ENCODE measurements at regions not wholly inside any gene's neighbourhood (a gene's known extent, or its start where the extent isn't known, plus 50 kb on each side); places are given as distances from the start of the nearest gene placed in this dataset.

DNA sequence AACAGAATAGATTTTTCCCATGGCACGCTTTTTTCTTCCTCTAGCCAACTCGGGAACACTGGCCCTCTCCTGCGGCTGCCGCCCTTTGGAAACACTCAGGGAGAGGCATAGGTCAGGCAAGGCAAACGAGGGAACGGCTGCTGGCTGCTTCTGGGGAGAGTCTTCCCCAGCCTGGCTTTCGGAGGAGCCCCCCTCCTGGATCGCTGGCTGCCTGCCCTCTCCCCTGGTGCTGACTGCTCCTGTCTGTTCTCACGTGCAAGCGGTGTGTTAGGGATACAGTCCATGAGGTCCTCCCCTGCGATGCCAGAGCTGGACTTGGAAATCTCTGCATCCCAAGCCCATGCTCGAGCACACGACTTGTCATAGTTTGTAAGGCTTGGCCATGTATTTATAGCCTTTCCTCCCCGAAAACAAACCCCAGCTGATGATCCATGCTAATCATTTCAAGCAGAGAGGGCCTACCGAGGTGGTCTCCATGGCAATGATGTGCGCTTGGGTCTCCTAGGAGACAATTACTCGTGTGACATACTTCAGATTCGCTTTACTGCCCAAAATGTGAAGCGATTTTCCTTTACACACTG, 315.6 kb upstream of the ATP10A start:
- DNase-seq, result no peak

DNA sequence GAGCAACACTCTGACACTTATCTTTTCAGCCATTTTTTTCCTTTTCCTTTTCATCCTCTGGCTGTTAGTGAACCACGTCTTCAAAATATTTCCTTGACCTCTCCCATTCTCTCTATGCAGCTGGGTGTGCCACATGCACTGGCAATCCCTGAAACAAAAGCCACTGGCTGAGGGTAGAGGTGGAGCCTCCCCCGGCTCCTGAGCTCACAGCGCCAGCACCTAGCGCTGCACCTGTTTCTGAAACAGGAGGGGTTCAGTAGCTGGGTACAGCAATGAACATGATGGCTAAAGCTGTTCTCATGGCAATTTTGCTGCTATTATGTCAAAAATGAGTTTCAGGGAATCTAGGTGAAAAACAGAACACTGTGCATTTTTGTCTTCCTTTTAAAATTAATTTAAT, 314.7 kb upstream of the ATP10A start:
- DNase-seq, result no peak

DNA sequence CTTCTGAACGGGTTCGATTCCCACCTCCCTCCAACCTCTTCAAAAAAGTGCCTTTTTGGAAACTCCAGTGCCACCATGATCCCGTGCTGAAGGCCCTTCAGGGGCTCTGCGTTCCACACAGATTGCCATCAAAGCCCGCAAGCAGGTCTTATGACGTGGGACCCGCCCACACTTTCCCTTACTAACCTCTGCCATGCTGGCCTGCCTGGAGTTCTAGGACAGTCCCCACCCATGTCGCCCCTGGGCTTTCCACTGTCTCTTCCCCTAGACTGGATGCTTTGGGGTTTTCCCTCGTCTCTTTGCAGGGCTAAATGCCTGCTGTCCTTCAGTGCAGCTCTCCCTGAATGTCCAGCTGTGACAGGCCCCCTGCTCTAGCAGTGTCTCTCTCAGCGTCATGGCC, 313.7 kb upstream of the ATP10A start:
- no peak for DNase-seq

DNA sequence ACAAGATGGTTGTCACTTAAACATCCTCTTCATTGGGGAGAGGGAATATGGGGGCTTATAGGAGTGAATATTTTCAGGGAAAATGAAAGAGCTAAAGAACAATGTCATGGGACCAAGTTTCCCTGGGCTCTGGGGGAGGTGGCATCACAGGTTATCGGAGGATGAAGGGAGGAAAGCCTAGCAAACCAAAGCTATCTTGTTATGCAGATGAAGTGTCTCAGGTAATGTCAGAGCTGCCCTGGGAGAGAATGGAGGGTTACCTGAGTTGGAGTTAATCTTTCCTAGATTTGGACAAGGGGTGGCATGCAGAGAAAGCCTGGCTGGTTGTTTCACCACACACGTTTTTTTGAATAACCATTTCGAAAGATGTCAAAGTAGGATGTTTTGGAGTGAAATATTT, 308.1 kb upstream of the ATP10A start:
- DNase-seq, result no peak

DNA sequence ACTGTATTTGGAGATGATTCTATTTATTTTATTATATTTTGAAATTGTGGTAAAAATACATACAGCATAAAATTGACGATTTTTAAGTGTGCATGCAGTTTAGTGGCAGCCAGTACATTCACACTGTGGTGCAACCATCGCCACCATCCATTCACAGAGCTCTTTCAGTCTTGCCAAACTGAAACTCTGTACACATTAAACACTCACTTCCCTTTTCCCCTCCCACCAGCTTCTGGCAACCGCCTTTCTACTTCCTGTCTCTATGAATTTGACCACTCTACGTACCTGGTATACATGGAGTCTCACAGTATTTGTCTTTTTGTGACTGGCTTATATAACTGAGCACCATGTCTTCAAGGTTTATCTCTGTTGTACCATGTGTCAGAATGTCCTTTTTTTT, 303.3 kb upstream of the ATP10A start:
- no peak for DNase-seq

DNA sequence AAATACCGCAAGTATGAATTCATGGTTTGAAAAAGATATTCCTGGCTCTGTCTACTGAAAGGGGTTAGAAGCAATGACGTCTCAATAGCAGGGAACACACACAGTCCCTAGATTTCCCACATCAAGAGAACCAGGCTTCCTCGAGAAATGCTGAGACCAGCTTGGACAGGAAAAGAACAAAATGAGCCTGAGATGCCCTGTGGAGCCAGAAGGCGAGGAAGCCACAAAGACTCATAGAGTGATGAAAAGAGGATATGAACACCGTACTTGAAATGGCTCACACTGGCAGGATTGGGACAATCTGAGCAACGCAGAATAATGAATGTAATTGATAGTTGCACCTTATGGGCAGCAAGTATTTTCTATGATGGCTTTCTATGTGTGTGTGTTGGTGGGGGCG, 302.4 kb upstream of the ATP10A start:
- DNase-seq, result no peak

DNA sequence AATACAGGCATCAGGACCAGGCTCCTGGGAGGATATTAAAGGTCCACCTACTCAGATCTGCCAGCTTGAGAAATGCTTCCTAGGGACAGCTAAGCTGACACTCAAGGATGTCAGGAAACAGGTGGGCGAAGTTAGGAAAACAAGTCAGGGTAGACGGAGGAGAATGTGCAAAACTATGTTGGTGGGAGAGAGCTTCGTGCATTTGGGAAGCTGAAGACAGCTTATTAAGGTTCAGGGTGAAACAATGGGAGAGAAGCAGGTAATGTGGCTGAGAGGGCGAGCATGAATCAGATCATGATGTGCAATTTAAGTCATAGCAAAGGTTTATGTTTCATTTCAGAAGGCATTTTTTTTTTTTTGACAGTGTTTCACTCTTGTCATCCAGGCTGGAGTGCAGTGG, 297.2 kb upstream of the ATP10A start:
- no peak for DNase-seq

DNA sequence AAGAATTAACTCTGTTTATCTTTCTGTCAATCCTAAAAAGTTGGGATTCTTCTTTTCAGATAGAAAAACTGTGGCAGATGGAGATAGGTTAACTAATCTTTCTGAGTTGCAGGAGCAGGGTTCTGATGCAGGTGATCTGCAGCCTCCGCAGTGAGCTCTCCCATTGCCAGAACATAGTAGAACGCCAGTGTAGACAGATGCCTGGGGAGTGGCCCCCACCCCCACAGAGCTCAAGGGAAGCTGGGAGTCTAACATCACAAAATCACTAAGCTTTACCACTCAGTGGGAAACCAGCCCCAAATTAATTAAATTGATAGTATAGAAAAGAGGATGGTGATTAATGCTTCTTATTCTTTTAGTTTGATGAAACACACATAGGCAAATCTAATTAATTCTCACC, 295.0 kb upstream of the ATP10A start:
- no peak for DNase-seq

DNA sequence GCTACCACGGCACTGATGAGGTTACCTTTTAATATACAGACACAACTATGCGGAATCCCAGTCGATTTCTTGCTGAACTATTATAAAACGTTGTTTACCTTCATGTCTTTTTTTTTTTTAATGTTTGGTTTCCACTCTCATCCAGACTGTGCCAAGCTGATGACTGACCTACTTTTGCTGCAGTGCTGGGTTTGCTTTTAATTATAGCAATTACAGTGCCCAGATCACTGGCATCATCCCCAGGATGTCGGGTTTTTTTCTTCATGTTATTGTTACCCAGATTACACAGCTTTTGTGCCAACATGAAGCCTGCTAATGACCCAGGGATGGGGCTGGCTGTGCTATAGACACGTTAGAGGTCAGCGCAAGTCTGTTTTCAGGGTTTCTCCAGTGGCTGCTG, 294.0 kb upstream of the ATP10A start:
- DNase-seq, result no peak

DNA sequence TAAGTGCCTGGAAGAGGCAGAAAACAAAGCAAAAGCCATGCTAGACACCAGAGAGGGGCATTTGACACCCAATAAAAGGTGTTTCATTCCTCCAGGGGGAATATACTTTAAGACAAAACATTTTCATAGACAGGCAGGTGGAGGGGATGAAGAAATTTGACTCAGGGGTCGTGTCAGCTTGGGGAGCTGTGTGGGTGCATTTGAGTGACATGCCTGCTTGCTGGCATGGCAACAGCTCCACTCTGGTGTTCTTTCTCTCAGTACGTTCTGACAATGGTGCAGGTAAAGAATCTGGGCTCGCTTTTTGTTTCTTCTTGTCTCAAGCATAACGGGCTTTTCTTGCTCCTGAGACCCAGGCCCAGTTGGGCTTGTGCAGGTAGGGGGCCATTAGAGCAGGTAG, 292.9 kb upstream of the ATP10A start:
- DNase-seq, result no peak

DNA sequence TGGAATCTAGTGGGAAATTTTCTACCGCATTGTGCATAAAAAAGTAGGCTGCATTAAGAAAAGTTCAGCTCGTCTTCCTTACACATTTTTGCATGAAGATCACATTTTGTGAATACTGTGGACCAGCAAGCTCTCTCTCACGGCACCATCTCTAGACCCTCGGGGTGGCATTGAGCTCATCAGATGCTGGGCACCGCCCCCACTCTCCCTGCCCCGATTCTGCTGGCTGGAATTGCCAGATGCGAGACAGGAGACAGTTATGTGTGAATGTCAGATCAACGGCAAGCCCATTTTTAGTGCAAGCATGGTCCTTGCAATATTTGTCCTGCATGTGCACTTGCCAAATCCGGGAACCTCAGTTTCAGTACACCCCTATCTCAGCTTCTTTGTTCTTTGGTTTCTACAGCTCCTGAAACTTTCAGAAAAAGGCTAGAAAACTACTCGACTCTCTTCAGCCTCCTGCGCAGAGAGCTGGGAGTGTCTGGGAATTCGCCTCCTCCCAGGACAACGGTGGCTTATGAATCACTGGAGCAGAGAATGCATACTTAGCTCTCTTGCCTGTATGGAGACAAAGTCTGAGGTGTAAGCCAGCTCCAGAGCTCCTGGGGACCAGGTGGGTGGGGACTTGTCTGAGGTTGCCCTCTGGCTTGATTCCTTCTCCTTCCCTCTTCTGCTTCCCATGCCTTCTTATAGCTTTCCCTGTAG, 285.2 kb upstream of the ATP10A start:
- DNase-seq, result no peak

DNA sequence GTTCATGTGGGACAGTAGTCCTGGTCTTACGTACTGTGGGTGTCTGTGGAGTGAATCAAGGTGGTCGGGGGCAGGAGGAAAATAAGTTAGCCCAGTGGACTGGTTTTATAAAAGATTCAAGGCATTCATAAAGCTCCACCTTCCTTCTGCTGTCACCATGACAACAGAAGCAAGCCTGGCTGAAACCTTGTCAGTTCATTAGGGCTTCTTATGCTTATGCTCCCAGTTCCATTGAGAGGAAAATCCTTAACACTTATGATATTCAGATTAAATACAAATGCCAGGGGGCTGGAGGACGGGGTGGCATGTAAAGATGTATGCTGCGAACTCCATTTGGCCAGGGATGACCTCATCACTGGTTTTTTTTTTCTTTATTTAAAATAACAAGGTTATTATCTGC, 283.1 kb upstream of the ATP10A start:
- DNase-seq, result no peak

DNA sequence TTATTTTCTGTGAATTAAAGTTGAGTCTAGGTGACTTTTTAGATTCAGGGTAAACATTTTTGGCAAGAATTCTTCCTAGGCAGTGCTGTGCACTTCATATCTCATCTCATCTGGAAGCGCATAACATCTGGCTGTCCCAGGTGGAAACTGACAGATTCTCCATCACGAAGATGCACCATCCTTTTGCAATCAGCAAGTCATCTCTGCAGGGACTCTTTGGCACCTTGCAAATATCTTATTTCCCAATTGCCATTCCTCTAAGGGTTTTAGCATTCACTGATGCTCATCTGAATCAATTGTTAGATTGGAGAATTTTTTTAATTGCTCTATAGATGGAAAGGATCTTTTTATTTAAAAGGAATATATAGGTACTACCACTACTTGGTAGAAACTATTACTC, 282.7 kb upstream of the ATP10A start:
- no peak for DNase-seq

DNA sequence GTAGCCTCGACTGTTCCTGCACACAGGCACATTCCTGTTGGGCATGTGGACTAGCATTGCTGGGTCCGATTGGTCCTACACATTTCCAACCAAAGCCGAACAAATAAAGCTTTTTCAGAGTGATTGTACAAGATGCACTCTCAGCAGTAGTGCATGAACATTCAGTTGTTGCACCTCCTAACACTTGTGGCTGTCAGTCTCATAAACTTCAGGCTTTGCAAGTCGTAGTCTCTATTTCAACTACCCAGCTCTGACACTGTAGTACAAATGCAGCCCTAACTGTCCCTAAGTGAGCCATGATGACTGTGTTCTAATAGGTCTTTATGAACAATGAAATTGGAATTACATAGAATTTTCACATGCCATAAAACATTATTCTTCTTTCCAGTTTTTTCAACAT, 281.7 kb upstream of the ATP10A start:
- DNase-seq, result no peak

DNA sequence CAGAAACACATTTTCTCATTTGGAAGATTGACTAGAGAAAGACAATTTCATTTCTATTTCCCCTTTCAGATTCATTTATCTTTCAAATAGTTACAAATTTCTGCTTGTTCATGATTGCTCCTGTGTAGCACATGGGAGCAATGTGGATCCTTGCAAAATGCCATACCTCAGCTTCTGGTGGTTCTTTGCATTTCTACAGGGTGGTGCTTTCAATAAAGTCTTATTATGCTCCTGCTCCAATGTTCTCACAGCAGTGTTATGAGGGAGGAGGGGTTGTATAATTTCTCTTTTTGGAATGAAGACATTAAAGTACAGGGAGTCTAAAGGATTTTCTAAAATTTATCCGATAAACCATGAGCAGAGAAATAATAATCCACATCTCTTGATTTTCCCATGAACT, 280.1 kb upstream of the ATP10A start:
- no peak for DNase-seq

DNA sequence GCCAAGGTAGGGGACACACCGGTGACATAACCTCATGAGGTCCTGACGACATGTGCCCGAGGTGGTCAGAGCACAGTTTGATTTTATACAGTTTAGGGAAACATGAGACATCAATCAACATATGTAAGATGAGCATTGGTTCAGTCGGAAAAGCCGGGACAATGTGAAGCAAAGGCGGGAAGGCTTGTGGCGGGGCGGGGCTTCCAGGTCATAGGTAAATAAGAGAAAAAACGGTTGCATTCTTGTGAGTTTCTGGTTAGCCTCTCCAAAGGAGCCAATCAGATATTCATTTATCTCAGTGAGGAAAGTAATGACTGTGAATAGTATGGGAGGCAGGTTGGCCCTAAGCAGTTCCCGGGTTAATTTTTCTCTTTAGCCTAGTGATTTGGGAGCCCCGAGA, 271.7 kb upstream of the ATP10A start:
- DNase-seq, result no peak

DNA sequence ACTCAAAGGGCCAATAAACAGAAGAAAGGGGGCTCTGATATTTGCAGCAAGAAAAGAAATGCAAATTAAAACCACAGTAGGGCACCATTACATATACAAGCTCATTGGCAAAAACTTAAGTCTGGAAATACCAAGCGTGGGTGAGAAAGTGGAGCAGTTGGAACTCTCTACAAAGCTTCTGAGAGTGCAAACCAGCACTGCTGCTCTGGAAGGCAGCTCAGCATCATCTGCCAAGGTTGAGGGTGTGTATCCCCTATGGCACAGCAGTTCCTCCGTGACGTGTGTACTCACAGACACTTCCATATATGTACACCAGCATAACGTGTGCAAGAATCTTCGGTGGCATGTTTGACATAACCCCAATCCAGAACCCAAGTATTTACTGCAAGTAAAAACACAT, 271.0 kb upstream of the ATP10A start:
- DNase-seq, result no peak

DNA sequence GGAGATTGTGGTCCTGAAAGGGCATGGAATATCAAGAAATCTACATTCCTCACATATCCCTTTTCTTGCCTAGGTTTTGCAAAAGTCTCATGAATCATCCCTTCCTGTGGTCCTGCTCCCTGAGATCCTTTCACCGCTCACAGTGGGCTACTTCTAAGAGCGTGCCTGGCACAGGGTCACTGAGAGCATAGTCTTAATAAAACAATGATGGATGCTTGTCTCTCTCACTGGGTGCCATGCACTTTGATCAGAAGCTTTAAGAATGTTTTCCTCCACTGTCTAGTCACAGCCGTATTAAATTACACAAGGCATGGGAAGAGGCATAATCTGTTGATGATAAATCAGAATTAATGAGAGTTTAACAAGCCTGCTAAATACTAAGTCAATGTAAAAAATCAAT, 269.7 kb upstream of the ATP10A start:
- DNase-seq, result no peak

DNA sequence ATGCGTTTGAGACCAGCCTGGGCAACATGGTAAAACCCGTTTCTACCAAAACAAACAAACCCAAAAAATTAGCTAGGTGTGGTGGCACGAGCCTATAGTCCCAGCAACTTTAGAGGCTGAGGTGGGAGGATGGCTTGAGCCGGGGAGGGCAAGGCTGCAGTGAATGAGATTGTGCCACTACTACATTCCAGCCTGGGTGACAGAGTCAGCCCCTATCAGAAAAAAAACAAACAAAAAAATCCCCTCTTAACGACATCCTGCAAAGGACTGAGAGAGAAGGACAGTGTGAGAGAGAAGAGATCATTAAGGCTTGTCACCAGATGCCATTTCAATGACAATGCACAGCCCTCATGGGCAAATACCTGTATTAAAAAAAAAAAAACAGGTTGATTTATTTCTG, 266.7 kb upstream of the ATP10A start:
- DNase-seq, result no peak

DNA sequence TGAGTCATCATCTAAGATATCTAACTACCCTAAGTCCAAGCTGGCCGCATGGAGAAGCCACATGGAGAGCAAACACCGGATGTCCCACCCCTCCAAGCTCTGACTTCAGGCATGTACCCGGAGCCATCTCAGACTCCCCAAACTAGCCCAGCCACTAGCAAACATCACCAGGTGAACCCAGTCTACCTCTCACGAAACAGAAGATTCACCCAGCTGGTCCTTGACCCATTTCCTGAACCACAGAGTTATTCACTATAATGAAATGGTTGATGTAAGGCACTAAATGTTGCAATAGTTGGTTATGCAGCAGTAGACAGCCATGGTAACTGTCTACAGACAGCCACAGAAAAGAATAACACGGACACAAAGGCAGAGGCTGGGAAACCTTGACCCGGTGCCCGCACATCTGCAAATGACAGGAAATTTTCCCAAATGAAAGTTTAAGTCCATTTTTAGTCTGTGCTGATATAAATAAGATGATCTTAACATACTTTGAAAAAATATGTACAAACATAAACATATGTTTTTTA, 265.5 kb upstream of the ATP10A start:
- DNase-seq, result no peak

DNA sequence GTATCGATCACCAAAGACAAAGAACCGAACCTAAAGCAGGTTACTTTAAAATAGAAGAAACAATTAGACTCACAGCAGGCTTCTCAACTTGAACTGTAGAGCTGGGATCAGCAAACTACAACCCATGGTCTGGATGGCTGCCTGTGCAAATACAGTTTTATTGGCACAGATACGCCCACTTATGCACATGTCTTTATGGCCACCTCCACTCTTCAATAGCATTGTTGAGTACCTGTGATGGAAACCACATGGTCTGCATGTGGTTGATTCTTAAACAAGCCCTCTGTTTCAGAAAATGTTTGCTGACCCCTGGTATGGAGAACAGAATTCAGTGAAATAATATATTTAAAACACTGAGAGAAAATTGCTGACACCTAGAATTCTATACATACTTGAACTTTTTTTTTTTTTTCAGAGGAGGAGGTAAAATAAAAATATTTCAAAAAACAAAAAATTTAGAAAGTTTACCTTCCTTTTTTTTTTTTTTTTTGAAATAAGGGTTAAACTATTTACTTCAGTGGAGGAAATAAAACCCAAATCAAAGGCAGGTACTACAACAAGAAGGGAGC, 263.8 kb upstream of the ATP10A start:
- DNase-seq, result no peak

DNA sequence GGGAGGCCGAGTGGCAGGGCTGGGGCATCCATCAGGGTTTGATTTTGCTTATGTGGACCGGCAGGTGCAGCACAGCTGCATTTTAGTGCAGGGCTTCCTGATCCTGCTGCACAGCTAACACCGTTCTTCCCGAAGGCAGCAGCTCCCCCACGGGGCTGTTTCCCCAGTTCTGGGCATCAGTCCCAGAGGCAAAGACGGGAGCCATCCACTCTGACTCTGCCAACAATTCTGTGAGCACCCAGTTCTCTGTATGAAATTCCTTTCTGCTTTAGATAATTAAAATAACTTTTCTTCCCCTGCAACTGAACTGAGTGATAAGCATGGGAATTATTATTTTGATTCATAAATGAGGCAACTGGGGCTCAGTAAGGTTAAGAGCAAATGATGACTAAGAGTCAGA, 262.9 kb upstream of the ATP10A start:
- DNase-seq, result no peak

DNA sequence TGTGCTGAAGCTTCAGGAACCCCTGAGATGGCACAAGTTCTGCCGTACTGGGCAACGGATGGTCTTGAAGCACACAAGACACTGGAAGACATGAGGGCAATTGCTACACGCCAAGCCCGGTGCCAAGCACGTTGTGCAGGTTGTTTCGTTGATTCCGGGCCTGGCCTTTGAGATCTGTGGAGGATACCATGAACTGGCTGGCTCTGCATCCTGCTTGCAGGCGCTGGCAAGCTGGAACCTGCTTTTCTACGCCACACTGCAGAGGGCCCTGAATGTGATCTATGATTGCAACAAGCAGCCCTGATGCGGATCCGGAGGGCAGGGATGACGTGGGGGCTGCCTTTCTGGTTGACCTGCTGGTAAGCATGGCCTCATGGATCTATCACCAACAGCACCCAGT, 262.5 kb upstream of the ATP10A start:
- DNase-seq, result no peak

DNA sequence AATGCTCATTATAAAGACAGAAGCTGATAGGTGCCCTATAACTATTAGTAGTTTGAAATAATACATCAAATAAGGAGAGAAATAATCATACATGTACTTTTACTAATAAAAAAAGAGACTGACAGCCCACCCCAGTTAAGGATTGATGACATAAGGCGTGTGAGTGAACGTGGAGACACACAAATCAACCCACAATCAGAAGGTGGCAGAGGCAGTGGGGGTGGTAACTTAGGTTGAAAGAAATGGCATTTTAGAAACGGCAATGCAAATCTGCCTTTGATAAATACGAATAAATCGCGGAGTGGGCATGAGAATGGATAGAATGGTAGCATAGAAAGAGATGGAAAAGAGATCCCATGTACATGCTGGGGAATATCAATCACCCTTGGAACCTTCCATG, 256.2 kb upstream of the ATP10A start:
- no peak for DNase-seq

All from CD4-positive, alpha-beta T cell treated with Interferon gamma for 1 hour (primary cell).